ENCODE measurements at regions not wholly inside any gene's neighbourhood (a gene's known extent, or its start where the extent isn't known, plus 50 kb on each side); places are given as distances from the start of the nearest gene placed in this dataset.

DNA sequence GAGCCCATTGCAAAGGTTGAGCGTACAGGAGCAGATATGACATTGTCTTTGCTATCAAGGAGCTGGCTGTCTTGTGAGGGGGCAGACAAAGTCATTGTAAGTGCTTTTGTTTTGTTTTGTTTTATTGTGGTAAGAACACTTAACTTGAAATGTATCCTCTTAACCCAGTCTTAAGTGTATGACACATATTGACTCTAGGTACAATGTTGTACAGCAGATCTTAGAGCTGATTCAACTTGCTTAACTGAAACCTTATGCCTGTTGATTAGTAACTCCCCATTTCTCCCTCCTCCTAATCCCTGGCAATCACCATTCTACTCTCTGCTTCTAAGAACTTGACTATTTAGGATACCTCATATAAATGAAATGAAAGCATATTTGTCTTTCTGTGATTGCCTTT lies 429.0 kb downstream of the BMP2 start:
- no peak for TF ChIP-seq ZFX (IDR thresholded peaks at IDR 0.05)
- TF ChIP-seq, protein P1, sequence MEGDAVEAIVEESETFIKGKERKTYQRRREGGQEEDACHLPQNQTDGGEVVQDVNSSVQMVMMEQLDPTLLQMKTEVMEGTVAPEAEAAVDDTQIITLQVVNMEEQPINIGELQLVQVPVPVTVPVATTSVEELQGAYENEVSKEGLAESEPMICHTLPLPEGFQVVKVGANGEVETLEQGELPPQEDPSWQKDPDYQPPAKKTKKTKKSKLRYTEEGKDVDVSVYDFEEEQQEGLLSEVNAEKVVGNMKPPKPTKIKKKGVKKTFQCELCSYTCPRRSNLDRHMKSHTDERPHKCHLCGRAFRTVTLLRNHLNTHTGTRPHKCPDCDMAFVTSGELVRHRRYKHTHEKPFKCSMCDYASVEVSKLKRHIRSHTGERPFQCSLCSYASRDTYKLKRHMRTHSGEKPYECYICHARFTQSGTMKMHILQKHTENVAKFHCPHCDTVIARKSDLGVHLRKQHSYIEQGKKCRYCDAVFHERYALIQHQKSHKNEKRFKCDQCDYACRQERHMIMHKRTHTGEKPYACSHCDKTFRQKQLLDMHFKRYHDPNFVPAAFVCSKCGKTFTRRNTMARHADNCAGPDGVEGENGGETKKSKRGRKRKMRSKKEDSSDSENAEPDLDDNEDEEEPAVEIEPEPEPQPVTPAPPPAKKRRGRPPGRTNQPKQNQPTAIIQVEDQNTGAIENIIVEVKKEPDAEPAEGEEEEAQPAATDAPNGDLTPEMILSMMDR (conservative IDR thresholded peaks at IDR 0.05), result no peak
- H3K27ac ChIP-seq, result no peak overlapping the region

DNA sequence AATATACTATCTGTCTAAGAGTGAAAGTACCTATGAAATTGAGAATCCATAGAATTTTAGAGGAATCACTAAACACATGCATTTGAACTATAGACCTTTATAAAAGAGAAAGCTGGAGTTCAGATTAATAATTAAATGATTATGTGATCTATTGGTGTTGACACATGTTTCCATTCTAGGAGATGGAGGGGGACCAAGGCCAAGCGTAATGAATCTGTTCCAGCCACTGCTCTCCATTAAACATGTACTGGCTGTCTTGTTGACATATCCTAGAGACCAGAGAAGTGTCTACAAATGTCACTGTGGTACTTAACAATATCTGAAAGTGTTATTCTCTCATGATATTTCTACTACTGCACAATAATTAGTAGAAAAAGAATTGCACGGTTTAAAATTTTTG lies 432.4 kb downstream of the BMP2 start:
- H3K27ac ChIP-seq, result no peak overlapping the region
- TF ChIP-seq, protein P1 (conservative IDR thresholded peaks at IDR 0.05), result no peak
- no peak for TF ChIP-seq ZFX (IDR thresholded peaks at IDR 0.05)

DNA sequence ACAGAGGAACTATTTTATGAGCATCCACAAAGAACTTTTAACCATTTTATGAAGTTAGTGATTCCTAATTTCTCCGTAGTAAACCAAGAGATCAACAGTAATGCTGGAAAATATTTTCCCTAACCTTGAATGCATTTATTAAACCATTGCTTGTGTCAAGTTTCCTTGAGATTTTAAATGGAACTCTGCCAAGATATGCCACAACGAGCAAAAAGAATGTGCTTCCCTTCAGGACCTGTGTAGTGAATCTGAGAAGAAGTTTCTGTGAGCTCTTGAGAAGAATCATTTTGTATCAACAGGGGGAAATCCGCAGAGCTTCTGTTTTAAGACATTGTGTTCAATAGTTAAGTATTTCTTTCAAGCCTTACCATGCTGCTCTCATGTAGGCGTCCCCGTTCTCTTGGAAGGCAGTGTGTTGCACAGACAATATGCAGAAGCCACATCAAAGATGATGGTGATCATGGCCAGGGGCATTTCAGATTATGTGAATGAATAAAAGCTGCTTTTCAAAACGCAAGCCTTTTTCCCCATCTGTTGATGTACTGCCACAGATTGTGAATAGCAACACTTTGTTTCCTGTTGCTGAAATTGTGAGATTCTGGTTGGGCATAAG lies 439.8 kb downstream of the BMP2 start:
- TF ChIP-seq, protein P1 (conservative IDR thresholded peaks at IDR 0.05), result no peak
- no peak for TF ChIP-seq ZFX (IDR thresholded peaks at IDR 0.05)
- no peak overlapping the region for H3K27ac ChIP-seq

DNA sequence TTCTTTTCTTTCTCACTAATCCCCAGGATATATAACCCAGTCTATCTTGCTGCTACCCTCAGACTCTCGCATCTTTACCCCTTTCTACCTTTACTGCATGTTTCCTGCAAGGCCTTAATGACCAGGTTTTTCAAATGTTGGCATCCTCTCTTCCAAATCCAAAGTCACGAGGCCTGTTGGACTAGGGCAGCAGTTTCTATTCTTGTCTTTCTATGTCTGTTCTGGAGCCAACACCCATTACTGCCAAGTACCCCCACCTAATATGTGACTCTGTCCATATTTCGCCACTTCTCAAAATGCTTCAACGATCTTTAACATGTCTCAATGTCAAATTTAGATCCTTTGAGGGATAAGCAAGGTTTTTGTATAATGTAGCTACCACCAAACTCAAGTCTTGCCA lies 443.4 kb downstream of the BMP2 start:
- H3K27ac ChIP-seq, result no peak overlapping the region
- TF ChIP-seq ZFX (IDR thresholded peaks at IDR 0.05), result no peak
- TF ChIP-seq, protein P1 (conservative IDR thresholded peaks at IDR 0.05), result no peak

DNA sequence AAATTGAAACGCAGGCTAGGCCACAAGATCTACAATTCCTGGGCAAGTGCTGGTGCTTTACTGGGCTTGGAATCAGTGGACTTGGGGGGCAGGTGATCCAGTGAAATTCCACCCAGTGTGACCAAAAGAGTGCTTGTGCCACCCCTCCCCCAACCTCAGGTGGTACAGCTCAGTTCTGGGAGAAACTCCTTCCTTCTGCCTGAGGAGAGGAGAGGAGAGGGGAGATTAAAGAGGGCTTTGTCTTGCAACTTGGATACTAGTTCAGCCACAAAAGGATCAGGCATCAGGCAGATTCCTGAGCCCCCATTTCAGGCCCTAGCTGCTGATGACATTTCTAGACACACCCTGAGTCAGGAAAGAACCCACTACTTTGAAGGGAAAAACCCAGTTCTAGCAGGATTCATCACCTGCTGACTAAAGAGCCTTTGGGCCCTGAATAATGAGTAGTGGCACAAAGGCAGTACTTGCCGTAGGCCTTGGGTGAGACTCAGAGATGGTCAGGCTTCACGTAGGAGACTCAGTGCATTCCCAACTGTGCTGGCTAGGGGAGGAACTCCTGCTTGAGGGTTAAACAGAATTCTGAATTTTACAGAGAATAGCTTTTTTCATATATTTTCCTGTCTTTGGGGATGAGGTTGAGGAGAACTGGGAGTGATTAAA lies 446.7 kb downstream of the BMP2 start:
- no peak for TF ChIP-seq ZFX (IDR thresholded peaks at IDR 0.05)
- no peak overlapping the region for H3K27ac ChIP-seq

DNA sequence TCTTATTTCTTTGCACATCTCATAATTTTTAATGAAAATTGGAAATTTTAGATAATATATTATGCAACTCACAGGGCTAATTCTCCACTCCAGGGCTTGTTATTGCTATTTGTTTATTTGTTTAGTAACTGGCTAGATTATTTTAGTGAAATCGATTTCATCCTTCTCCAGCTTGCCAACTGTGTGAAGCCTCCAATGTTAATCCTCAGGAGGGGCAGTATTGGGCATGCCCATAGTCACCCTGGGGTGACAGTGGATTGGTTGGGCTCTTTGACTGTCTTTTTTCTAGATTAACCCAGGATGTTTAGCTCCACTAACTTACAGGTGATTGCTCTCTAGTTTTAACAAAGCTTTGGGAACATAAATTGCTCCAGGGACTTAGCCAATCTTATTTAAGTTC lies 450.1 kb downstream of the BMP2 start:
- H3K27ac ChIP-seq, result no peak overlapping the region
- TF ChIP-seq, protein P1 (conservative IDR thresholded peaks at IDR 0.05), result no peak
- no peak for TF ChIP-seq ZFX (IDR thresholded peaks at IDR 0.05)

DNA sequence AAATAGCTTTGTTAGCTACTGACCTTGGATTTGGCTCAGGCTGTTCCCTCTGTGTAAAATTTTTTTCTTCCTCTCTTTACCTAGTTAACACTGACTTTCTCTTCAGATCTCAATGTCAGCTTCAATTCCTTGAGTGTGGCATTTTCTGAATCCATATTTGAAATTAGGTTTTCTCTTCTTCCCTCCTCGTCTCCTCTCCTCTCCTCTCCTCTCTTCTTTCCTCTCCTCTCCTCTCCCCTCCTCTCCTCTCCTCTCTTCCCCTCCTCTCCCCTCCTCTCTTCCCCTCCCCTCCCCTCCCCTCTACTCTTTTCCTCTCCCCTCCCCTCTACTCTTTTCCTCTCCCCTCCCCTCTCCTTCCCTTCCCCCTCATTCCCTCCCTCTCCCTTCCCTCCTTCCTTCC lies 453.3 kb downstream of the BMP2 start:
- TF ChIP-seq, protein P1 (conservative IDR thresholded peaks at IDR 0.05), result no peak
- no peak for TF ChIP-seq ZFX (IDR thresholded peaks at IDR 0.05)
- no peak overlapping the region for H3K27ac ChIP-seq

DNA sequence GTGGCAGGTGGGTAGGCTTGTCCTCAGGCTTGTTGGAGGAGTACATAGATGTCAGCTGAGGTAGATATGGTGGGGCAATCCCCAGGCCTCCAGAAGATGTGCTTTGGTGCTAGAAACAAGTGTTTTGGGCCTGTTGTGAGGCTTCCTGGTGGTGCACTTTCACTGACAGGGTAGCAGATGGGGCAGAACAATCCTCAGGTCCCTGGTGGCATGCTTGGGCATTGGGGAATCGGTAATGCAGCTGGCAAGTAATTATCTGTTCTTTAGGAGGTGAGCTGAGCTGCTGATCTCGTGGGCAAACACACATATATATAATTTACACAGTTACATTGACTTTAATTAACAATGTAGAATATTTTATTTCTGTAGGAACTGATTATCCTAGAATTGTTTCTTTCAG lies 458.7 kb downstream of the BMP2 start:
- no peak overlapping the region for H3K27ac ChIP-seq
- TF ChIP-seq ZFX (IDR thresholded peaks at IDR 0.05), result no peak
- TF ChIP-seq, protein P1 (conservative IDR thresholded peaks at IDR 0.05), result no peak
